ENCODE measurements at regions not wholly inside any gene's neighbourhood (a gene's known extent, or its start where the extent isn't known, plus 50 kb on each side); places are given as distances from the start of the nearest gene placed in this dataset.
"Not testable (repeated sequence)": the region's sequence is repeated elsewhere in the genome, so short reads cannot be mapped to it uniquely, and the experiment has no call there.

GRCh38 chr20:24850176-24850575 lies 98.9 kb upstream of the CST7 start:
- no peak for DNase-seq (ENCODE audit: low read depth)
- CTCF ChIA-PET: interaction anchor here (0.9 kb wide), 1 partner anchor 68 kb away, joined by 3 read pairs; no protein-coding TSS in a partner anchor
- Histone ChIP-seq H3K36me3 (ENCODE audit: control insufficient read depth, insufficient read depth, low read length) (no peaks in the 10 kb centered on the region), H3K4me3 (ENCODE audit: low read depth, low read length) (no peak overlapping the region), H3K27me3 (ENCODE audit: control insufficient read depth, insufficient read depth, low read length) (no peaks in the 10 kb centered on the region)
- no peak for TF ChIP-seq CTCF (IDR thresholded peaks at IDR 0.05; ENCODE audit: insufficient read depth, low read depth, low read length)
- POLR2A ChIA-PET: no interaction called here

- no peaks in the 10 kb centered on the region for H3K27me3 ChIP-seq (ENCODE audit: control insufficient read depth, insufficient read depth, low read length)
- H3K4me3 ChIP-seq (ENCODE audit: low read depth, low read length): no peak overlapping the region
- no peak for DNase-seq (ENCODE audit: low read depth)
- H3K36me3 ChIP-seq (ENCODE audit: control insufficient read depth, insufficient read depth, low read length): no peaks in the 10 kb centered on the region
- ChIA-PET CTCF (no interaction called here), POLR2A (no interaction called here)
- TF ChIP-seq CTCF (IDR thresholded peaks at IDR 0.05; ENCODE audit: insufficient read depth, low read depth, low read length): no peak
Observed at GRCh38 chr20:24851346-24852019, 97.6 kb upstream of the CST7 start.

GRCh38 chr20:24853916-24854315 lies 95.2 kb upstream of the CST7 start:
- ChIA-PET CTCF (interaction anchor here (0.6 kb wide), 1 partner anchor 484 kb away, joined by 3 read pairs; no protein-coding TSS in a partner anchor), POLR2A (no interaction called here)
- no peaks in the 10 kb centered on the region for H3K36me3 ChIP-seq (ENCODE audit: control insufficient read depth, insufficient read depth, low read length)
- no peak overlapping the region for H3K4me3 ChIP-seq (ENCODE audit: low read depth, low read length)
- TF ChIP-seq CTCF (IDR thresholded peaks at IDR 0.05; ENCODE audit: insufficient read depth, low read depth, low read length): no peak
- DNase-seq (ENCODE audit: low read depth): no peak
- H3K27me3 ChIP-seq (ENCODE audit: control insufficient read depth, insufficient read depth, low read length): no peaks in the 10 kb centered on the region

- POLR2A ChIA-PET: no interaction called here
- DNase-seq (ENCODE audit: low read depth): no peak
- CTCF ChIA-PET: no interaction called here
- TF ChIP-seq CTCF (IDR thresholded peaks at IDR 0.05; ENCODE audit: insufficient read depth, low read depth, low read length): no peak
- H3K27me3 ChIP-seq (ENCODE audit: control insufficient read depth, insufficient read depth, low read length): 0 out of 2 replicates have a peak, but pooled peaks cover under 1% of the 10 kb centered on the region
- H3K36me3 ChIP-seq (ENCODE audit: control insufficient read depth, insufficient read depth, low read length): no peaks in the 10 kb centered on the region
- no peak overlapping the region for H3K4me3 ChIP-seq (ENCODE audit: low read depth, low read length)
Observed at GRCh38 chr20:24855848-24856247, 93.2 kb upstream of the CST7 start.

GRCh38 chr20:24858500-24858899 lies 90.6 kb upstream of the CST7 start:
- DNase-seq (ENCODE audit: low read depth); H3K36me3 ChIP-seq (ENCODE audit: control insufficient read depth, insufficient read depth, low read length); H3K27me3 ChIP-seq (ENCODE audit: control insufficient read depth, insufficient read depth, low read length); POLR2A ChIA-PET; CTCF ChIA-PET; H3K4me3 ChIP-seq (ENCODE audit: low read depth, low read length): not testable (repeated sequence)

- H3K36me3 ChIP-seq (ENCODE audit: control insufficient read depth, insufficient read depth, low read length): no peaks in the 10 kb centered on the region
- H3K27me3 ChIP-seq (ENCODE audit: control insufficient read depth, insufficient read depth, low read length): peaks cover 2% of the 10 kb centered on the region; the same call in 1 of the 2 replicates
- TF ChIP-seq CTCF (IDR thresholded peaks at IDR 0.05; ENCODE audit: insufficient read depth, low read depth, low read length): no peak
- ChIA-PET CTCF (interaction anchor here (0.6 kb wide), 1 partner anchor 90 kb away, joined by 3 read pairs; no protein-coding TSS in a partner anchor), POLR2A (no interaction called here)
- no peak overlapping the region for H3K4me3 ChIP-seq (ENCODE audit: low read depth, low read length)
- no peak for DNase-seq (ENCODE audit: low read depth)
Observed at GRCh38 chr20:24859539-24859938, 89.5 kb upstream of the CST7 start.
